ENCODE measurements at regions not wholly inside any gene's neighbourhood (a gene's known extent, or its start where the extent isn't known, plus 50 kb on each side); places are given as distances from the start of the nearest gene placed in this dataset.

- H3K4me3 ChIP-seq (ENCODE audit: low read depth, low read length): no peak overlapping the region
- TF ChIP-seq CTCF (IDR thresholded peaks at IDR 0.05; ENCODE audit: low read depth, low read length, missing control alignments): no peak
- in situ Hi-C loops (cut with HindIII; ENCODE audit: low sequenced_read_pairs): no loop called here
- no peak for DNase-seq (ENCODE audit: low read depth)
Measured at GRCh38 chr1:187838335-187839293, 1009.9 kb downstream of the PLA2G4A start.

- no peak overlapping the region for H3K4me3 ChIP-seq (ENCODE audit: low read depth, low read length)
- no peak for TF ChIP-seq CTCF (IDR thresholded peaks at IDR 0.05; ENCODE audit: low read depth, low read length, missing control alignments)
- no peak for DNase-seq (ENCODE audit: low read depth)
- in situ Hi-C loops (cut with HindIII; ENCODE audit: low sequenced_read_pairs): no loop called here
Measured at GRCh38 chr1:187839873-187840272, 1011.1 kb downstream of the PLA2G4A start.

- in situ Hi-C loops (cut with HindIII; ENCODE audit: low sequenced_read_pairs): no loop called here
- no peak for TF ChIP-seq CTCF (IDR thresholded peaks at IDR 0.05; ENCODE audit: low read depth, low read length, missing control alignments)
- H3K4me3 ChIP-seq (ENCODE audit: low read depth, low read length): no peak overlapping the region
- DNase-seq (ENCODE audit: low read depth): no peak
Measured at GRCh38 chr1:187840557-187840956, 1011.8 kb downstream of the PLA2G4A start.

- H3K4me3 ChIP-seq (ENCODE audit: low read depth, low read length): no peak overlapping the region
- DNase-seq (ENCODE audit: low read depth): no peak
- no peak for TF ChIP-seq CTCF (IDR thresholded peaks at IDR 0.05; ENCODE audit: low read depth, low read length, missing control alignments)
- in situ Hi-C loops (cut with HindIII; ENCODE audit: low sequenced_read_pairs): no loop called here
Measured at GRCh38 chr1:187842406-187843165, 1013.8 kb downstream of the PLA2G4A start.

GRCh38 chr1:187844313-187844712 lies 1015.6 kb downstream of the PLA2G4A start:
- no peak overlapping the region for H3K4me3 ChIP-seq (ENCODE audit: low read depth, low read length)
- DNase-seq (ENCODE audit: low read depth): no peak
- in situ Hi-C loops (cut with HindIII; ENCODE audit: low sequenced_read_pairs): no loop called here
- no peak for TF ChIP-seq CTCF (IDR thresholded peaks at IDR 0.05; ENCODE audit: low read depth, low read length, missing control alignments)

GRCh38 chr1:187847531-187847930 lies 1018.8 kb downstream of the PLA2G4A start:
- DNase-seq (ENCODE audit: low read depth): no peak
- in situ Hi-C loops (cut with HindIII; ENCODE audit: low sequenced_read_pairs): no loop called here
- H3K4me3 ChIP-seq (ENCODE audit: low read depth, low read length): no peak overlapping the region
- no peak for TF ChIP-seq CTCF (IDR thresholded peaks at IDR 0.05; ENCODE audit: low read depth, low read length, missing control alignments)
